IPS DF 4.7 (cell line): ENCODE measurements at regions not wholly inside any gene's neighbourhood (a gene's known extent, or its start where the extent isn't known, plus 50 kb on each side); places are given as distances from the start of the nearest gene placed in this dataset.
A peak's percentile ranks its signal among the peaks of the same experiment; 100 is the strongest.

ENCODE experiments used
- DNase-seq: peaks from one replicate; pipeline ENCODE4 v3.0.0-alpha.2; 2013; ENCODE audit warnings: low spot score; ENCODE audit errors: extremely low read depth

DNA sequence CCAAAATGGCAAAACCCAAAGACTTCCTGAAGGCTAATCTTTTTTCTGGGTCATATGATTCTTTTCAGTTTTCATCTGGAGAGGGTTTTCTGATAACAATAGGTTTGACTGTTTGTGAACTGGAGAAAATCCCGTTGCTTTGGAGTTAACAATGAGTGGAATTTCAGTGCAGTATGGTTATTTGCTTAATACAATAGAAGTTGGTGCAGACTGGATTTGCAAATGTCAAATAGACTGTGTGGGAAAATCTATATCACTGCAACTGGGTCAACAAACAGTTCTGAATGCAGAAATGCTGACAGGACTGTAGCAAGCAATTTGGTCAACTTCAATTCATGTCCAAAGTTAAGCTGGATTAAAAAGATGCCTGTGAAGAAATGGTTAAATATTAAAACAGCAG, 267.5 kb upstream of the ARGLU1 start:
- DNase-seq: no peak

DNA sequence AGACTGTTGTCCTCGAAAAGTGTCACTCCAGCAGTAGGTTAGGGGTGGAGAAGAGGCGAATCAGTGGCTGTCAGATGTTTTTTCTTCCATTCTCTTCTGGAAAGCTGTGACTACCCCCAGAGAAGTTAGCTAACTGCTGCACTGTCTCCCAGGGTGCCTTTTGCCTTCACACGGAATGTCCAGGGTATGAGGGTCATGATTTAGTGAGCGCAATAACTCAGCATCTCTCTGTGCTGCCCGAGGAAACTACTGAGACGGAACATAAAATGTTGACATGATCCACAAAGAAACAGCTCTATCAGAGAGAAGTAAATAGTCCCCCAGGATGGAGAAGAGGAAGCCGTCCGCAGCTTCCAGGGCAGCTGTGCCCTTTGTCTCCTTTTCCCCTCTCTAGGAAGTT, 254.0 kb upstream of the ARGLU1 start:
- no peak for DNase-seq

DNA sequence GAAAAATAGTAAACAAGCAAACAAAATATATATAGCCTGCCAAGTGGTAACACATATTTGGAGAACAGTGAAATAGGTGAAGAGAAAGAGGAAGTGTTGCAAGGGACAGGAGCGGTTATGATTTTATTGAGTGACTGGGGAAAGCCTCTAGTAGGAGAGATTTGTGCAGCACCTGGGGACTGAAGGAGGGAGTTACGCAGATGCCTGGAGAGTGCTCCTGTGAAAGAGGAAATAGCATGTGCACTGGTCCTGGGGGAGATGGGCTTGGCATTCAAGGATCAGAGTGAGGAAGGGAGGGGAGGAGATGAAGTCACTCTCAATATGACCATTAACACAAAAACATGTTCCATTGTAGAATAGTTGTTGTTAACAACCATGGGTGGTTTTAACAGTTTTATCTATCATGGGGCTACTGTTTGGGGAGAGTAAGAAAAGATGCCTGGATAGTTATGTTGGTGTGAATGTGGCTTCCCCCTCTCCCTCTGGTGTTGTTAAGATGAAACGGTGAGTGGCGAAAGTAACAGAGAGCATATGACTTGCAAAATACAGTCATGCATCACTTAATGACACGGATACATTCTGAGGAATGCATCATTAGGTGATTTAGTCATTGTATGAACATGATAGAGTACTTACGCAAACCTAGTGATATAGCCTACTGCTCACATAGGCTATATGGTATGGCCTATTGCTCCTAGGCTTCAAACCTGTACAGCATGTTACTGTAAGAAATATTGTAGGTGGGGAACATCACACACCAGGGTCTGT, 251.7 kb upstream of the ARGLU1 start:
- no peak for DNase-seq

DNA sequence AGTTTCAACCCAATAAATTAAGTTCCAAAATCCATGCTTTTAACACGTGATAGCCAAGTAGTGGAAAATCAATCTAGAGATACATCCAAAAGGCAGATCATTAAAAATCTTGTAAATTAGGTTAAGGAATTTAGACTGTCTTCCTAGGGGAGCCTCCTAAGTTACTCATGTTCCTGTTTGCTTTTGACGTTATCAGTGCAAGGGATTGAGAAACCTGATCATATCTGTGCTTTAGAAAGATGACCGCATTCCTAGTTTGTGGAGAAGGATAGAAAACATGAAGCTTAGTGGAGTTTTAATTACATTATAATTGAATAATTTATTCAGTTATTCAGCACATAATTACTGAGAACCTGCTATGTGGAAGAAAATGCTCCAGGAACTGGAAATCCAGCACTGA, 251.0 kb upstream of the ARGLU1 start:
- DNase-seq: no peak

DNA sequence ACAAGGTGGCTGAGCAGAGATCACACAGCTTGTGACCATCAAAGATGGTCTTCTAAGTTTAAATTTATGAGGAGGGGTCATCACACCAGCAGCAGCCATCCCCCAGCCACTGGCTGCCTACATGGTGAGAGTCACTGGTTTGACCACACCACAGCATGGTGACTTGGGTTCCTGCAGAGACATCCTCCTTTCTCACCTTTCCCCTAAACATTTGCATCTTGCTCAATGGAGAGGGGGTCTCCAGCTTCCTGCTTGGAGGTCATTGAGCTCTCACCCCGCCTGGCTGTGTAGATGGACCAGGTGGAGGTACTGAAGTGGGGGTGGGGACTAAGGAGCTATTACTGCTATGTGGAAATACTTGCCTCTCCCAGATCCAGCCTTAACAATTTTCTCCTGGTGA, 247.6 kb upstream of the ARGLU1 start:
- peak; percentile 49 for DNase-seq

DNA sequence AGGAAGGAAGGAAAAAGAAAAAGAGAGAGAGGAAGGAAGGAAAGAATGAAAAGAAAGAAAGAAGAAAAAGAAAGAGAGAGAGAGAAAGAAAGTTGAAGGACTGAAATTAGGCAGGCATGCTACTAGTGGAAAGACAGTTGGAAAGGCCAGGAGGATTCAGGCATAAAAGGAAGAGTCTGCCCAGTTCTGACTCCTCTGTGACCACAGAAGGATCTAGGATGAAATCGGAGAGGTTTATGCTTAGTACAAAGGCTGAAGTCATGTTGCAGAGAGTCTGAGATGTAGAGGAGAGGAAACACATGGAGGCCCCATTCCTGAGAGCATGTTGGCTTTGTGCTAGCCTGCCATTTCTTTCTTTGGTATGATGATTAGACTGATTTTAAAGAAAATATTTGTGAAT, 246.5 kb upstream of the ARGLU1 start:
- DNase-seq: no peak

DNA sequence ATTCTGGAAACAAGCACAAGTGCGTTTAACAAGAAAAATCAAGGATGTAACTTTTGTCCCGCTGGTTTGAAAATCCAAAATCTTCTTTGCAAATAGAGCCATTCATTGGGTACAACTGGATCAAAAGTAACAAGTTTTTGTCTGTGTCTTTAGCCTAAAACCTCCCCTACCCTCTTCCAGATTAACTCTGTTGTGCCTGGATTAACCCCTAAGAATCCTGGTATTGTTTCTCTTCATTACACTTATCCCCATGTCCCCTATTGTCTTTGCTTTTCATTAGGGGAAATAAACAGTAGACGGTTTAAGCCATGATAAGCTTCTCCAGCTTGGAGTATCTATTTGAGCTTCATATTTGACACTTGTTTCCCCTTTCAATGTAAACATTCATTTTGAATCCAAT, 242.1 kb upstream of the ARGLU1 start:
- no peak for DNase-seq

DNA sequence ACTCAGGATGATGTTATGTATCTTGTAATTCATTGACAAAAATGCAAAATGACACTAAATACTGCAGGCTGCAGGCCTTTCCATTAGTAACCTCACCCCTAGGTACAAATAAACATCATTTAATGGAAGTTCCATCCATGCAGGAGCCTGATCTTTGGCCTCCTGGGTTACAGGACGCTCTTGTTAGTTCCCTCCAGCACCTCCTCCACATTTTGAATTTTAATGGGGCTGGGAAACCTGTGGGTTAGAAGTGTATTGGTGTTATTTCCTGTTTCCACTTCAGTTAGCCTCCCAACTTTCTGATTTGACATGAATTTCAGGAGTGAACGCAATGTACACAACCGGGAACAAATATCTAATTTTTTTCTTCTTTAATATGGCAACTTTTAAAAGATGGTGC, 237.1 kb upstream of the ARGLU1 start:
- DNase-seq: no peak

DNA sequence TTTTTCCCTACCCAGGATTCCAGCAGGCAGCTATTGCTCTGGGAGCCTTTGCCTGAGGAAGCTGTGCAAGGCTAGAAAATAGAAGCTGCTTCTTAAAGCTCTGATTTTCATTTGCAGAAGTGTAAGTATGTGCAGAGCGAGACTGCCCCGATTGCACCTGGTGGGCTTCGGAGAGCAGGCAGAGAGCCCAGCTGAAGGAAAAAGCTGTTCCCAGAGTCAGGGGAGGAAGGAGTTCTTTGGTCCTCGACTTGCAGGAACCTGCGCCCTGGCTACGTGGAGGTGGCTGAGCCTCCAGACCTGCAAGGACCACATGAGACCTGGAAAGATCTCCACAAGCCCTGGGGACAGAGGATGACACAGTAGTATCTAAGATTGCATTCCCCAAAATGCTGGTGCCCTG, 235.0 kb upstream of the ARGLU1 start:
- DNase-seq: no peak

DNA sequence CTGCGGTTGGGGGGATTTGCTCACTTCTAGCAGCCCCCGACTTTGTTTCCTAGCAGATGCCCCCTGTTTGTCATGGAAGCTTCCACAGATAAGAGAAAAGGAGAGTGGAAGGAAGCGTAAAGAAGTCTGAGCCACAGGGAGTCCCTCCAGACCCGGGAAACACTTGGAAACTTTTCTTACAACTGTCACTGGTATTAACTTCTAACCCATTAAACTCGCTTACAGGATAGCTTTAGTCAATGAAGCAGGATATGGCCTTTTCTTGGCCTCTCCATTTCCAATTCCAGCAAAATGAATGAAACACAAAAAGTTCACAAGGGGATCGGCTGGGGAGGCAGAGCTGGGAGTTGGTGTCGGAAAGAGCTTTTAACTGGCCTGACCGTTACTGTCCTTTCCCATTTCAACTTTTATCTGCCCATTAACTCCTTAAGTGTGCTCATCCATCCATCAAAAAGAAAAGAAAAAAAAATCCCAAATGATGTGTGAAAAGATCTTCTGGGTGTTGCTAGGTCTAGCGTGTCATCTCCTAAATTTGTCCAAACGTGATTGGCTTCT, 231.9 kb upstream of the ARGLU1 start:
- no peak for DNase-seq

DNA sequence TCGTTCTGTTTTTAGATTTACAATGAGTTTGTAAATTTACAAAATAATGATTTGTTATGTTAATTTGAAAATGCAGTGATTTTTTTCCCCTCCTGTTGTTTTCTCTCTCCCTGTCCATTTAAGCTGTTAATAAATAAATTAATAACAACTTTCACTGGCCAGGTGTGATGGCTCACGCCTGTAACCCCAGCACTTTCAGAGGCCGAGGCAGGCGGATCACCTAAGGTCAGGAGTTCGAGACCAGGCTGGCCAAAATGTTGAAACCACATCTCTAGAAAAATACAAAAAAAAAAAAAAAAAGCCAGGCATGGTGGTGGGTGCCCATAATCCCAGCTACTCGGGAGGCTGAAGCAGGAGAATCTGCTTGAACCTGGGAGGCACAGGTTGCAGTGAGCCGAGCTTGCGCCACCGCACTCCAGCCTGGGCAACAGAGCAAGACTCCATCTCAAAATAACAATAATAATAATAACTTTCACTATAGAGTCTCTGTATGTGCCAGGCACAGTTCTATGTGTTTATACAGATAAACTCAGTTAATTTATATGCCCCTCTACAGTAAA, 229.2 kb upstream of the ARGLU1 start:
- DNase-seq: no peak

DNA sequence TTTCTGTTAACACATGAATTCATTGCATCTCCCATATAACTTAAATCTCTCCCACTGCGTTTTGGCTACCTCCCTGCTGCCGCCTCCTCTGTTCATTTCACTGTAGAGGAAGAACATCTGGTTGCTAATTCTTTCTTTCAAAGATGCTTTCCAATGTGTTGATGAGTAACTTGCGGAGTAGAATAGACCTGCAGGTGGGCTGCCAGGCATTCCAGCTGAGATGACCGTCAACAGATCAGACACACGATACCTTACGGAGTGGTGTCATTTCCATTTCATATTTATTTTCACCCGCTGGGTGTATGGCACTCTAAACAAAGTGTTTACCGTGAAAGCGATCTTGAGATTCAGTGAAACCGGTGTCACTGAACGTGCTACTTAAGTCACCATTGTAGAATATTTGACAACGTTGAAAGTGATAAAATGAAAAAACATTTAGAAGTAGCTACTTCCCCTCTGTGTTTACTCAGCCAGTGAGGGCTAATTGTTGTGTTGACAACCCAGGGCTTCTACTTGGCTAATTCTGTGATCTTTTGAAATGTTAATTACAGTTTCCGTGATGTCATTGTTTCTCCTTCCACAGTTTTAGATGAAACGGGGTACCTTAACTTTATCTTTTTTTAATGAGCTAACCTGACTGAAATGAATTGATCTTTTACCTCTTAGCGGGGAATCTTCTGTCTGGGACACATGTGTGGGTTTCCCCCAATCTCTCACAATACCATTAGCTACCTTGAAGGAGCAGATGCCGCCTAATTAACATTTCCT, 228.5 kb upstream of the ARGLU1 start:
- peak; percentile 99 for DNase-seq

DNA sequence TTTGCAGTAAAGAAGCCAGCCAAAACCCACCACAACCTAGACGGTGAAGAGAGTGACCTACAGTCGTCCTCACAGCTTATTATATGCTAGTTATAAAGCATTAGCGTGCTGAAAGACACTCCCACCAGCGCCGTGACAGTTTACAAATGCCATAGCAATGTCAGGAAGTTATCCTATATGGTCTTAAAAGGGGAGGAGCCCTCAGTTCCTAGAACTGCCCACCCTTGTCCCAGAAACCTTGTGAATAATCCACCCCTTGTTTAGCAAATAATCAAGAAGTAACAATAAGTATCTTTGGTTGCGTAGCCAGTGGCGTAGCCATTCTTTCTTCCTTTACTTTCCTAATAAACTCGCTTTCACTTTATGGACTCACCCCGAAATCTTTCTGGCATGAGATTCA, 227.9 kb upstream of the ARGLU1 start:
- no peak for DNase-seq

DNA sequence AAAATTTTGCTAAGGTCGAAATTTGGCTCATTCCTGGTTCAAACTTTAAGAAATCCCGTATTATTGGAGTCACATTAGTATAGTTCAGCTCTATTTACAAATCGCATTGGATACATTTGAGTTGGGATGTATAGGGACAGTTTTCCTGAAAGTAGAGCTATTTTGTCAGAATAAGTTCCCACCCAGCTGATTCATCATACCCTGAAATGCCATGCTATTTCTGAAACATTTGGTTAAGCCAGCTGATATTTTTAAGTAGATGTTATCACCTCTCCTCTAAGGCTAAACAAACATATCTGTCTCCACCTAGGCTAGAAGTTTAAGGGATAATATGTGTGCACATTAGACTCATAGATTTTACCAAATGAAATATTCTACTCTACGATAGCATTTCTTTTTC, 226.2 kb upstream of the ARGLU1 start:
- no peak for DNase-seq

DNA sequence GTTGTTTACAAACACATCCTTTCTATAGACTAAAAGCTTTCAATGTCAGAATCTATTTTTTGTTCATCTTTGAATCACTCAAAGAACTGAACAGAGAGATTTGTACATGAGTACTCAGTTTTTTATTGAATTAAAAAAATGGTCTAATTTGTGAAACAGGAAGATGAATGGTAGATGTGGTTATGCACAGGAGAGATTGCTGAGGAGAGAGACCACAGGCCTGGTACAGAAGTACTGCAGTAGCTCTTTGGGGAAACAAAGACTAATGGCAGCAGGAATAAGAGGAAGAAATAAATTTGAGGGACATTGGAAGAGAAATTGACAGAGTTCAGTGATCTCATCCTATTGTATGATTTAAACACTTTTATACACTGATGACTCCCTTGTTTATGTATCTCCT, 222.0 kb upstream of the ARGLU1 start:
- DNase-seq: no peak

DNA sequence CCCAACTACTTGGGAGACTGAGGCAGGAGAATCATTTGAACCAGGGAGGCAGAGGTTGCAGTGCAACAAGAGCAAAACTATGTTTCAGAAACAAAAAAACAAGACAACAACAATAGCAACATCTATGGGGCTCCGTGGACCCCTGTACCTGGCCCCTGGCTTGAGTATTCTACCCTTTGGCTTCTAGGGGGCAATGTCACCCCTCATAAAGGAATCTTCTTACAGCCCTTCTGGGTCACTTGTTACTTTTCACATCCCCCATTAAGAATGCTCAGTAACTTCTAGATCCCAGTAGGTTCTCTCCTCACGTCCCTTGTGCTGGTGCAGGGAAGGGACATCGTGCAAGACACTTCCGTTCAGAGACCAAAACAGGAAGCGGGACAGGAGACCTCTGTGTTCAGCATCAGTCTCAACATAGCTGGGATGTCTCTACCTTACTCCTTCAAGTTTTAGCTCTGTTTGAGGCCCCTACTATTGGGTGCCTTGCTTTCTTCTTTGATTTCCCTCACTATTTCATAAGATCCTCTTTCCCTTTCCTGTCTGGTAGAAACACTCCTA, 218.1 kb upstream of the ARGLU1 start:
- DNase-seq: no peak

DNA sequence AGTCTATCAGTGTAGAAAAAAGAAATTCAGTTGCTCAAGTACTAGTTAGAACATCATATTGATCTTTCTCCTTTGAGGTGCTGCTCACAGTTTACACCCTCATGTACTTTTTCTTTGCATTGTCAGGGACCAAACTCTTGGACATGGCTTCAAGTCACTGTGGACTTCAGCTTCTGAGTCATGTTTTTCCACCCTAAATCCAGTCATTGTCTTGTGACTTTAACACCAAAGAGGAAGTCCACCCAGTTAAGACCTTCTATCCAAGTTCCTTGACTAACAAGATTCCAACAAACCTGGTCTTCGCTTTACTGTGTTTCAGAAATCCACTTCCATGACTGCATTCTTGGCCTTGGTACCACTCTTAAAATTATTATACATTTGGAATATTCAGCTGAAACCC, 206.7 kb upstream of the ARGLU1 start:
- DNase-seq: no peak

DNA sequence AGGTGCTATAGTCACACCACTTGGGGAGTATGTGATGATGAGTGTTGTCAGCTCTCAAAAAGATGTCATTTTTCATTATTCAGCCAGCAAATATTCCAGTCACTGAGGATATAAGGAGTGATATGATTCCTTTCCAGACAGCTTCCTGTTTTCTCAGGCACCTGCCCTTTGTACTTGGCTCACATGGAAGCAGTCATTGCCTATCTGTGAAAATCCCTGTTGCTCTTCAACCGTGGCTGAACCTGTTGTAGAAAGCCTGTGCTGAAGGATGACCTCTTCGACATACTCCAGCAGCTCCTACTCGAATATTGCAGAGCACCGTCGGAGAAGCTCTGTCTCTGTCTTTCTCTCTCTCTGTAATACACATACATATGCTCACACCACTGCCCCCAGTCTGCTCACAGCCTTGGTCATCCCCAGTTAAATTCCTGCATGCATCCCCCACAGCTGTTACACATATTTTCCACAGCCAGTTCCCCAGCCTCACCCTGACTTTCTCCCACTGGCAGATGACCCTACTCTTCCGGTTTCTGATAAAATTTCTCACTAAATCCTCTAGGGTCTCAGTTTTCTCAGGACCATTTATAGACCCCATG, 204.2 kb upstream of the ARGLU1 start:
- DNase-seq: no peak

DNA sequence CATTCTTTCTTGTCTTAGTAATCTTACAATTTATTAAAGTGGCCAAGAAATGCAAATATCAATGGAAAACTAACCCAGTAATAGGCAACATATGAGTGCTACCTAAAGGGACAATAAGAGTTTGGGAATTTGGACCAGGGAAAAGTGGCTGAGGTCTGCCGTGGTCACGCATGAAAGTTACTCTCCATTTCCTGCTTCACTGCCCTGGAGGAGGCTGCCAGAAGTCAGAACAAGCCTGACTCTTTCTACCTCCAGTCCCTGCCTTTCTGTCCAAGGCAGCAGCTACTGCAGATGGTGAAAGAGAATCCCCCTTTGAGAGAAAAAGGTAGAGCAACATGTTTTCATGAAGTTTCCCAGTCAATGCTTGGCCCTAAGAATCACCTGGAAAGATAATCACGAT, 201.1 kb upstream of the ARGLU1 start:
- DNase-seq: no peak

DNA sequence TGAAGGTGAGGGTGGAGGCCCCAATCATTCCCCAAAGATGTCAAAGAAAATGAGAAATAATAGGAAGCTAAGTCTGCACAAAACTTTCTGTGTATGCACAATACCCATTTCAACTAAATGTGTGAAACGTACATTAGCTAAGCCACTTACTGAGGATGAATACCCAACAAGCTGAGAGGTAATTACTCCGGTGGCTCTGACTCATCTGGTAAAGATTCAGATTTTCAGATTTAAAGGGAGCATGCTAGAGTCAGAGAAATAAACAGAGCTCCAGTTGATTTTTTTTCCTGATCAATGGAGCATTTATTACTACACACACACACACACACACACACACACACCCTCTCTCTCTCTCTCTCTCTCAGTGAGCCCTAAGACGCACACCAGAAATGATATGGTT, 194.8 kb upstream of the ARGLU1 start:
- DNase-seq: no peak

DNA sequence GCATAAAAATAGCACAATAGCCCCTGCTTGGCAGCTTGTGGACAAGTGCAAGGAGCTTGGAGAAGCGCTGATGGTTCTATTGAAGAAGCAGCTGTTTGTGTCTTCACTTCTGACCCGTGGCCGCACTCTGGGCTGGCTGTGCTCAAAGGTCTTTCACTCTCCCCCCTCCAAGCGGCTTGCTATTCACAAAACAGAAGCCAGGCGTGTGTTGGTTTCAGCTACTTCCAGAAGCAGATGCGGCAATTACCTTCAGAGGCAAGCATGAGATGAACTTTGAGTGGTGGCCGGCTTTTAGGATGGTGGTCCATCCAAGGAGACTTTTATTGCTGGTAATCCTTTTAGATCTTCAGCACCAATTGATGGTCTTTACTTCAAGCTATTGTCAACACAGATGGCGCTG, 188.5 kb upstream of the ARGLU1 start:
- no peak for DNase-seq

DNA sequence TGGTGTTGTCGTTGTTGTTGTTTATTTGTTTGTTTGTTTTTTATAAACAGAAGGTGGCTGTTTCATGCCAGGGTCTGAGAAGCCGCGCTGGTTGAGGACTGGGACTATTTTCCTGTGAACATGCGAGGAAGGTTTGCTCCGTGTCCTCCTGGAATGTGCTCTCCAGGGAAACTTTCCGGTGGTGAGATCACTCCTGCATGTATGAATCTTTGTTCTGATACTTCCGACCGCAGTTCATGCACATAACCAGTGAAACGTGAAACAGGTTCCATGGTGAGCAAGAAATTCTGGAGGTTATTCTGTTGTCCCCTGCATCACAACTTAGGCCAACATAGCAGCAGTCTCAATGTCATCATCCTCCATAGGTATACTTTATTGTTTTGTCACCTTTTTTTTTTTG, 187.6 kb upstream of the ARGLU1 start:
- no peak for DNase-seq
